HG03175 (cell line): ENCODE measurements at regions not wholly inside any gene's neighbourhood (a gene's known extent, or its start where the extent isn't known, plus 50 kb on each side); places are given as distances from the start of the nearest gene placed in this dataset.

Experiments used
- ATAC-seq: cut with Tn5 transposase; IDR thresholded peaks from one replicate; pipeline ENCODE4 v1.9.1; 2021; ENCODE audit warnings: mild to moderate bottlenecking, moderate library complexity; ENCODE audit not compliant: unreplicated experiment

DNA sequence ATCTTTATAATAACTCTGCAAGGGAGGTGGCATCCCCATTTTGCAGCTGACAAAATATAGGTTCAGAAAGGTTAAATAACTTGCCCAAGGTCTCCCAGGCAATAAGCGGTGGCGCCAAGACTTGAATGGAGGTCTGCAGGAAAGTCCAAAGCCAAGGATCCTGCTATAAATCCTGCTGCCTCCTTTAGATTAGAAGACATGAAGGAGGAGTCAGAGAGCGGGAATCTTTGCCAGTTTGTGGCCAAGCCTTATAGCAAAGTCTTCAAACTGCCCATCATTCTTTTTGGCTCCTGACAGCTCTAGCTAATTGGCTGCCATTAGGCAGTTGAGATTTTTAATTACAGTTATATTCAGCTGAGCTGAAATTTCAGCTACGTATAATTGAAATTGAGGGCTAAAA is 114.3 kb downstream of the C1D start:
- no peak for ATAC-seq

DNA sequence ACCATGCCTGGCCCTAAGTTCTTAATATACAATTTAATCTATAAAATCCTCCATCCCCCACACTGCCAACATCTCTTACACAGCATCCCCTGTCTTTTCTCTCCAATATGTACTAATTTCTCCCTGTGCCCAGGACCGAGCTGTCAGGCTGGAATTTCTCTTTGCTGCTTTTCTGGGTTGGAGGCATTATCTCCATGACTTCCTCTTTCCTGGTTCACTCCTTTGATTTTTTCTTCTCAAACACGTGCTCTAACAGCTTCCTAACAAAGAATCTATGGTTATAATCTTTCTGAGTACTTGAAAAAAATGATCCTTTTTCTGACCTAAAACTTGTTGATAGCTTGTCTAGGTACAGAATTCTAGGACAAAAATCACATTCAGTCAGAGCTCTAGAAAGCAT is 112.8 kb downstream of the C1D start:
- ATAC-seq: no peak

DNA sequence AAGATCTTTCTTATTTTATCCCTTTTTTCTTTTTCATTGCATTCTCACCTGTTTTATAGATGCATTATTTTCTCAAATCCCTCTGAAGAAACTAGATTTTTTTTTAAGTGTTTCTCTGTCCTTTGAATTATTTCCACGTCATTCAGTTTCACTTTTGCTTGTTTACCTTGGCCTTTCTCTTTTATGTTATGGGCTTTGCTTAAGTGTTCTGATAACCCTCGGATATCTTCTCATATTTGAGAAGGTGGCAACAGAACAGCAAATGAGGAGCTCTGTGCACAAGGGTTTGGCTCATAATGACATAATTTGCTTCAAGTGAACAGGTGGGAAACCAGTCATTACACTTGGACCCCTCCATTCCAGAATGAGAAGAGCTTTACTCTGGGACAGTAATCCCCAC is 111.9 kb downstream of the C1D start:
- no peak for ATAC-seq

DNA sequence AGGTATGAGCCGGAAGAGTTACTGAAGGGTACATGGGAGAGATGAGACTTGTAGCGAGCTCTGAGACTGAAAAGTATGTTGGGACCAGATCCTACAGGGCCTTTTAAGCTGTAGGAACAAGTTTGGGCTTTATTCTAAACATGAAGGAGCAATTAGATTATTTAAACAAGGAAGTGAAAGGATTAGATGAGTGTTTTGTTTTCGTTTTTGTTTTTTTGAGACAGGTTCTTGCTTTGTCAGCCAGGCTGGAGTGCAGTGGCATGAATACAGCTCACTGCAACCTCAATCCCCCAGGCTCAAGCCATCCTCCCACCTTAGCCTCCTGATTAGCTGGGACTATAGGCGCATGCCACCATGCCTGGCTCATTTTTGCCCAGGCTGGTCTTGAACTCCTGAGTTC is 110.7 kb downstream of the C1D start:
- ATAC-seq: no peak

DNA sequence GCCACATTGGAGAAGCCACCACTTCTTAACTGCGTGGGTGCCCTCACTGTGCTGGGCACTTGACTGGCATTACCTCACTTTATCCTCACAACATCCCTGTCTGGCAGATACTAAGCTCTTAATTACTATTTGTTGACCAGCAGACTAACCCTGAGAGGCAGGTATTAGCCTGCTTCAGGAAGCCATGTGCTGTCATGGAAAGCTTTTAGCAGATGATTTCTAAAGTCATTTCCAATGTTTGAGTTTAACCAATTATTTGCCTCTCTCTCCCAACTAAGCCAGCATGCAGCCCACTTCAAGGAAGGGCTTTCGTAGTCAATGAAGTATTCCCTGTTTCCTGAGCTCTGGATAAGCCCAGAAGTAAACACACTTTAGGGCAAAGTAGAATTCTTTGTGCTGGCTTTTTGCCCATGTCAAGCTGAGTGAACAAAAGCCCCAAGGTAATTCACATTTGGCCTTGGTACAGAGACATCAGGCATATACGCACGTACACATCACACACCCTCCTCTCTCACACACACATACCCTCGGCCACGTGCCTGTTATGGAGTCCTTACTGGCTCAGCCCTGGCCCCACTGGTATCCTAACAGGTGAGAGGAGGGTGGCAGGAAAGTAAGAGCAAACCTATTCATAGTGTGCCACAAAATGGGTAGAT is 108.6 kb downstream of the C1D start:
- ATAC-seq: no peak

DNA sequence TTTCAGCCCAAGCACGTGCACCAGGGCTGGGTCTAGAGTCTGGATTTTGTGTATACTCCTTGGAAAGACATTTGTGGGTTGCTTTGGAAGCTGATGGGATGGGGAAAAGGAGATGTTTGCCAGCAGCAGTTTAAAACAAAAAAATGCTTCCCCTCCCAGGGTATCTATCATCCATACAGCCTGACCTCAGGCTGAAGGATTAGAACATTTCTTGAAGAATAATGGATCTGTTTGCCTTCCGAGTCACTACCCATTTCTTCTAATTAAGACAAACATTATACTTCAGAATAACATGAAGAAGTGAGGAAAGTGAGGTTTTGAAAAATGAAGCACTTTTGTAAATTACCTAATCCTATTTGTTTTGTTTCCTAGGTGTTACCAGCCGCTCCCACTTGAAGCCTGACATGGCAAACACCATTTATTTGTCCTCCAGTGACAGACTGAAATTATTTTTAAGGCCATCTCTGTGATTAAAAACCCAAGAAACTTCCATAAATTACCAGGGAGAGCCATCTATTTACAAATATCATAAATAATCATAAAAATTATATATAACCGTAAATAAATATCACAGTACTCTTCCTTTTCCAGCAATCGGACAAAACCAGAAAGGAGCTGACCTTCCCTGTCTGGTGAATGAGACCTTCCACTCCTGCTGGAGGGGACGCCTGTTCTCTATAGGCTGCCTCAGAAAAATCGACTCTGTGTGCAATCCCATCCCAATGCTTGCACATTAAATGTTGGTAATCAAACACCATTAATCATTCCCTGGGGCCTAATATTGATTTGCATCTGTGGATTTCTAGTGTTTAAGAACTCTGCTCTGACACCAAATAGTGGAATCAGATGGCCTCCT is 106.8 kb downstream of the C1D start:
- no peak for ATAC-seq

DNA sequence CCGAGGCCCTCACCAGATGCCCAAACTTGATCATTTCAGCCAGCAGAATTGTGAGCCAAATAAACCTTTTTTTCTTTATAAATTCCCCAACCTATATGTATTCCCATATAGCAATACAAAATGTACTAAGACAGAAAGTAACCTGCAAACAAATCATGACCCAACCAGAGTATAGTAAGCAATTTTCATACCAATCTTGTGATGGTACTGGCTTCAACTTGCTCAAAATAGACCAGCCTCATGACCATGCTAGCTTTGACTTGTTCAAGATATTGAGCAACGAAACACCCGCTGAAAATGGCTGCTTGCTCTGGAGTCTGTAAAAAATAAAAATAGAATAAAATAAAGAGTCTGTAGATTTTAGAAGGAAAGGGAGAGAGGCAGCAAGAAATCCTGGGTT is 97.6 kb downstream of the C1D start:
- no peak for ATAC-seq

DNA sequence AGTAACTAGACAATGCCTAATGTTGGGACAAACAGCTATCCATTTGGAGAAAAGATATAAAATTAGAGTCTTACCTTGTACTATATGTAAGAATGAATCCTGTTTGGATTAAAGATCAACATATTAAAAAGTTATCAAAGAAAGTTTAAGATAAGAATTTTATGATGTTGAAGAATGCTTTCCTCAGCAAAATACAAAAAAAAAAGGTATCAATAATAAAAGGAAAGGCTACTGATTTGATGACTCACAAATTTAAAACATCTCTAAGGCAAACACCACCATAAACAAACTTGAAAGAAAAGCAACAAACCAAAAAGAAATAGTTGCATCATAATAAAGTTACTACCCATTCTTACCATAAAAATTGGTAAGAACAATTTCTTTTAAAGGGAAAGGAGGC is 92.7 kb downstream of the C1D start:
- ATAC-seq: no peak

DNA sequence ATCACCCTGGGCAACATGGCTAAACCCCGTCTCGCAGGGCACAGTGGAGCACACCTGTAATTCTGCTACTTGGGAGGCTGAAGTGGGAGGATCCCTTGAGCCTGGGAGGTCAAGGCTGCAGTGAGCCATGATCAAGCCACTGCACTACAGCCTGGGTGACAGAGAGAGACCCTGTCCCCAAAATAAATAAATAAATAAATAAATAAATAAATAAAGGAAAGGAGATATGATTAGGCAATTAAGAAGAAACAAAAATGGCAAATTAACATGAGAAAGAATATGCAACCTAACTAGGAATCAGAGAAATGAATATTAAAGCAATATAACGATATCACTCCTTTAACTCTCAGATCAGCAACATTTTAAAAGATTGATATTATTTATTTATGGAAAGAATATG is 92.3 kb downstream of the C1D start:
- no peak for ATAC-seq

DNA sequence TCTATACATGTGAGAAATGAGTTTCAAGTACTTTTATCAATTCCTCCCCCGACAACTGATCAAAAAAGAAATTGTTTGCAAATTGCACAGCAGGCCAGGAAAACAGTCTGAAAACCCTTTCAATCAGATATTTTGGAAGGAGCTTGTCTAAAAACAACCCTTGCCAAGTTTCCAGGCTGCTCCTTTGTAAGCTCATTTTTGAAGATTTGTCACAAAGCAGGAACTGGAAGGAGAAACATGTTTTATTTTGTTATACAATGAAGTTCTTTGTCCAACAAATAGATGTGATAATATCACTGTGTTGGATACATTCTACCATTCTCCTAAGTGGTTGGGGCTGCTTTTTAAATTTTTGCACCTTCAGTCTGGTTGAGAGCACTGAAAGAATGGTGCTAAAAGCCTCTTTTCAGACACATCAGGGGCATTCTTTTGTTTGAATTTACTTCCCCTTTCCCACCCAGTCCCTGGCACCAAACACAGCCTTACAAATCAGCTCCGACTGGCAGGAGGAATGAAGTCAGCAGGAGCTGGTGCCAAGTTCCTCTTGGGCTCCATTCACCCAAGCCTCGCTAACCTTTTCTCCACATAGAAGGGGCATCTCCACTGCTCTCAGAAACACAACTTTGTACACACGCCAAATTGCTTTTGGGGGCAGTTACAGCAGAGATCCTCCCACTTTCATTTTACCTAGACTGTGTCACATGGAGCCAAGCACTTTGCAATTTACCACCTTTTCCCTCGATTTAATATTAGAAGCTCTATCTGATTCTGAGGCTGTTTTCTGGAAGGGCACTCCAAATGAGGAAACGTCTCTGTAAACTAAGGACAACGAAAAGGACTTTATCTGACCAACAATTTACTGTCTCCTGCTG is 88.0 kb downstream of the C1D start:
- ATAC-seq: no peak

DNA sequence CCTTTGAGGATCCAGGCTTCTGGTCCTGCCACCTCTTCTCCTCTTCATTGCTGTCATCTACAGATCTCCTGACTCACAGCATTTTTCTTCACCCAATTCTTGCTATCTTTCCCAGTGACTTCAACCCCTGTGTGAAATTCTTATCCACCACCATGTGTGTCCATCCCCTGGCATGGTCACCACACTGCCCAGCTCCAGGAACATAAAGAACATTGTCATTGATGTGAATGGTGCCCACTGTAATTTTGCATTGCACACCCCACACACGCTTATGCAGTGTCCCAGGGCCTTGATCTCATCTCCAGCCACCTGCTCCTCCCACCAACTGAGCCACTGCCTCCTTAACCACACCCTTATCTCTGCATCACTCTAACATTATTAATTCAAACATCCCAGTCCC is 85.3 kb downstream of the C1D start:
- no peak for ATAC-seq

DNA sequence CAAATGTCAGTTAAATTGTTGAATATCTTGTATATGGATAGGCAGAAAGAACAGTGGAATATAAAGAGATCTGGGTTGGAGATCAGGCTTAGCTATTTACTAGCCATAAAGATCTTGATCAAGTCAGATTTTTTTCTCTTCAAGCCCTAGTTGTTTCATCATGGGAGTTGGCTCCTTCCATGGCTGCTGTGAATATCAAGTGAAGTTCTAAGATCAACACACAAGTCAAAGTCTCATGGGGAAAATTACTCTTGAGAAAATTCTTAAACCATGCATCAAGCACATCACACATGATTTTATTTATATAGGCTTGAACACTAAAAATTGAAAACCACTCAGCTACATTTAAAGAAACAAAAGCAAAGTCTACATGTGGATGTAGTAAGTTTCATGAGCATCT is 79.8 kb downstream of the C1D start:
- ATAC-seq: no peak

DNA sequence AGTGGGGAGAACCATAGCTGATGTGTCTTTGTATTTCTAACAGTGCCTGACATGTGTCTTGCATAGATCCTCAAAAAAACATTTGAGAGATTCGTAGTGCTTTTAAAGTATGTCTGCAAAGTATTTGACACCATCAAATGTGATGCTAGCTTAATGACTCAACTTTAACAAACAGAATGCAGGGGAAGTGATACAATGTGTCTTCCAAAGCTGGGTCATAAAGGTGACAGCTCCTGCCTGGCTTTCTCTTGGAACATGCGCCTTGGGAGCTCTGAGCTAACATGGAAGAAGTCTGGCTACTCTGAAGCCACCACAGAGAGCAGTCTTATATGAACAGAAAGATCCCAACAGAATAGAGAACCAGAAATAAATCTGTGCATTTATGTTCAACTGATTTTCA is 78.2 kb downstream of the C1D start:
- ATAC-seq: no peak

DNA sequence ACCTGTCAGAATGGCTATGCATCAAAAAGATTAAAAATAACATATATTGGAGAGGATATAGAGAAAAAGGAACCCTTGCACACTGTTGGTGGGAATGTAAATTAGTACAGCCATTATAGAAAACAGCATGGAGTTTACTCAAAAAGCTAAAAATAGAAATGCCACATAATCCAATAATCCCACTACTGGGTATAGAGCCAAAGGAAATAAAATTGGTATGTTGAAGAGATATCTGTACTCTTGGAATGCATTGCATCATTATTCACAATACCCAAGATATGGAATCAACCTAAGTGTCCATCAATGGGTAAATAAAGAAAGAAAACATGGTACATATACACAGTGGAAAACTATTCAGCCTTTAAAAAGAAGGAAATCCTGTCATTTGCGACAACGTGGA is 77.2 kb downstream of the C1D start:
- ATAC-seq: no peak

DNA sequence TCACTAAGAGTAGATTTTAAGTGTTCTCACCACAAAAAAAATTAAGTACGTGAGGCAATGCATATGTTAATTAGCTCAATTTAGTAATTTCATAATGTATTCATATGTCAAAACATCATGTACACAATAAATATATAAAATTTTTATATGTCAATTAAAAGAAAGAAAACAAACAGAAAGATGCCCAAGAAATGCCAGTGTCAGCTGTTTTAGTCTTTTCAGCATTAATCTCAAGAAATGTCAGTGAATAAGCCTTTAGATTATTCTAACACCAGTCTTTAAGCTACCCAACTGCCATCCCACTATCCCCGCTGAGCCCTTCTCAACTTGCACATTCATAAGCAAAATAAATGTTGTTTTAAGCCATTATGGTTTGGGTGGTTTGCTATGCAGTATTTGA is 76.5 kb downstream of the C1D start:
- no peak for ATAC-seq
